ENCODE measurements at regions not wholly inside any gene's neighbourhood (a gene's known extent, or its start where the extent isn't known, plus 50 kb on each side); places are given as distances from the start of the nearest gene placed in this dataset.

- 53% methylated on average over 14 of the region's 14 CpGs for WGBS (ENCODE audit: insufficient coverage, low coverage, low lambda C conversion rate, missing lambda C conversion rate)
- intact Hi-C loops (cut with DNase I), result no loop called here
- no peaks in the 10 kb centered on the region for H3K27me3 ChIP-seq
These were observed 567.4 kb upstream of the ZFHX3 start for GRCh38 chr16:73615071-73615940.

GRCh38 chr16:73614131-73614530 lies 566.2 kb upstream of the ZFHX3 start:
- Histone ChIP-seq H3K9me3 (no peaks in the 10 kb centered on the region), H3K27me3 (no peaks in the 10 kb centered on the region), H3K36me3 (no peaks in the 10 kb centered on the region), H3K4me3 (no peak overlapping the region), H3K4me1 (no peaks in the 10 kb centered on the region), H3K27ac (no peak overlapping the region)
- TF ChIP-seq POLR2A (IDR thresholded peaks at IDR 0.05) (no peak), CTCF (IDR thresholded peaks at IDR 0.05) (no peak)
- DNase-seq (no peak), ATAC-seq (no peak)
- intact Hi-C loops (cut with DNase I), result no loop called here
- WGBS (ENCODE audit: insufficient coverage, low coverage, low lambda C conversion rate, missing lambda C conversion rate), result 61% methylated on average over 4 of the region's 4 CpGs

More at GRCh38 chr16:73615071-73615940, 567.4 kb upstream of the ZFHX3 start:
- TF ChIP-seq POLR2A (IDR thresholded peaks at IDR 0.05), result no peak
- TF ChIP-seq CTCF (IDR thresholded peaks at IDR 0.05), result no peak
- Histone ChIP-seq H3K4me3 (no peak overlapping the region), H3K4me1 (no peaks in the 10 kb centered on the region), H3K9me3 (no peaks in the 10 kb centered on the region), H3K36me3 (no peaks in the 10 kb centered on the region), H3K27ac (no peak overlapping the region)
- no peak for ATAC-seq
- no peak for DNase-seq

GRCh38 chr16:73610605-73611156 lies 562.8 kb upstream of the ZFHX3 start:
- no peak for TF ChIP-seq CTCF (IDR thresholded peaks at IDR 0.05)
- no peak for TF ChIP-seq POLR2A (IDR thresholded peaks at IDR 0.05)
- ATAC-seq (no peak), DNase-seq (no peak)
- Histone ChIP-seq H3K36me3 (no peaks in the 10 kb centered on the region), H3K27ac (no peak overlapping the region), H3K4me3 (no peak overlapping the region), H3K27me3 (no peaks in the 10 kb centered on the region), H3K4me1 (no peaks in the 10 kb centered on the region), H3K9me3 (no peaks in the 10 kb centered on the region)
- intact Hi-C loops (cut with DNase I), result no loop called here
- 14% methylated on average over 5 of the region's 5 CpGs for WGBS (ENCODE audit: insufficient coverage, low coverage, low lambda C conversion rate, missing lambda C conversion rate)

GRCh38 chr16:73610160-73610559 lies 562.2 kb upstream of the ZFHX3 start:
- Histone ChIP-seq H3K36me3 (no peaks in the 10 kb centered on the region), H3K27me3 (no peaks in the 10 kb centered on the region), H3K27ac (no peak overlapping the region), H3K4me1 (no peaks in the 10 kb centered on the region), H3K4me3 (no peak overlapping the region), H3K9me3 (no peaks in the 10 kb centered on the region)
- DNase-seq (no peak), ATAC-seq (no peak)
- TF ChIP-seq CTCF (IDR thresholded peaks at IDR 0.05) (no peak), POLR2A (IDR thresholded peaks at IDR 0.05) (no peak)
- WGBS (ENCODE audit: insufficient coverage, low coverage, low lambda C conversion rate, missing lambda C conversion rate), result 53% methylated on average over 9 of the region's 9 CpGs
- intact Hi-C loops (cut with DNase I), result no loop called here

Data from right lobe of liver (tissue), 6 donors.